IMR-90 (cell line): ENCODE measurements at regions not wholly inside any gene's neighbourhood (a gene's known extent, or its start where the extent isn't known, plus 50 kb on each side); places are given as distances from the start of the nearest gene placed in this dataset.

Experiments used
- ATAC-seq: fragments of 200-7000 bp; cut with Tn5 transposase; 2 replicates; pipeline ENCODE4 v1.9.1; 2020; ENCODE audit warnings: low read depth, mild to moderate bottlenecking, moderate library complexity
- BruUV-seq: library from RNA; stranded (reverse); fragments of 400-500 nt; replicated peaks from 2 replicates; lab custom pipeline; 2021; lab: Mats Ljungman, UMichigan
- CTCF ChIA-PET: fragments of 300-600 bp; formaldehyde crosslinking; extraction: SDS; loops from one replicate; lab custom pipeline; 2021; ENCODE audit warnings: antibody characterized with exemption; lab: Yijun Ruan, JAX
- POLR2A ChIA-PET: fragments of 300-600 bp; sonication (Branson Sonifier 250); formaldehyde crosslinking; loops from one replicate; lab custom pipeline; 2022; ENCODE audit warnings: antibody characterized with exemption; ENCODE audit not compliant: unreplicated experiment; lab: Charles Lee
- DNase-seq: peaks from one replicate; pipeline ENCODE4 v3.0.0; 2013
- H2AFZ ChIP-seq: replicated peaks from 2 replicates; pipeline ENCODE3; 2013; ENCODE audit warnings: low read length, mild to moderate bottlenecking; ENCODE audit not compliant: poor library complexity
- H2AK5ac ChIP-seq: 2 replicates; pipeline ENCODE4 v1.6.1; 2013; ENCODE audit warnings: low read depth, low read length, inconsistent platforms
- H2AK9ac ChIP-seq: replicated peaks from 2 replicates; pipeline ENCODE3; 2013; ENCODE audit warnings: mild to moderate bottlenecking, low read depth, low read length, moderate library complexity; ENCODE audit not compliant: poor library complexity
- H2BK120ac ChIP-seq: 2 replicates; pipeline ENCODE4 v1.6.1; 2013; ENCODE audit warnings: low read depth, low read length, inconsistent platforms
- H2BK15ac ChIP-seq: 3 replicates; pipeline ENCODE4 v1.6.1; 2013; ENCODE audit warnings: low read depth, low read length, inconsistent platforms
- H2BK20ac ChIP-seq: 2 replicates; pipeline ENCODE4 v1.6.1; 2013; ENCODE audit warnings: low read depth, mild to moderate bottlenecking, inconsistent platforms, low read length, moderate library complexity
- H2BK5ac ChIP-seq: 2 replicates; pipeline ENCODE4 v1.6.1; 2013; ENCODE audit warnings: mild to moderate bottlenecking, low read depth, low read length, inconsistent platforms; ENCODE audit not compliant: poor library complexity, severe bottlenecking
- H3K14ac ChIP-seq: replicated peaks from 2 replicates; pipeline ENCODE4 v1.6.1; 2013; ENCODE audit warnings: low read depth, low read length, inconsistent platforms
- H3K18ac ChIP-seq: 2 replicates; pipeline ENCODE4 v1.6.1; 2013; ENCODE audit warnings: low read depth, low read length, control low read depth
- H3K23ac ChIP-seq: 2 replicates; pipeline ENCODE4 v1.6.1; 2013; ENCODE audit warnings: low read depth, low read length, inconsistent platforms
- H3K27ac ChIP-seq: 2 replicates; pipeline ENCODE4 v1.5.1; 2013; ENCODE audit warnings: mild to moderate bottlenecking, control low read depth, low read length; ENCODE audit not compliant: insufficient read depth
- H3K27me3 ChIP-seq: 2 replicates; pipeline ENCODE4 v1.6.1; 2013; ENCODE audit warnings: low read length; ENCODE audit not compliant: control insufficient read depth, insufficient read depth
- H3K36me3 ChIP-seq: 2 replicates; pipeline ENCODE4 v1.6.1; 2013; ENCODE audit warnings: low read length, mixed read lengths; ENCODE audit not compliant: control insufficient read depth, insufficient read depth
- H3K4ac ChIP-seq: 2 replicates; pipeline ENCODE4 v1.6.1; 2013; ENCODE audit warnings: low read depth, low read length, inconsistent platforms
- H3K4me1 ChIP-seq: 2 replicates; pipeline ENCODE4 v1.6.1; 2013; ENCODE audit warnings: low read length, mixed read lengths; ENCODE audit not compliant: control insufficient read depth, insufficient read depth
- H3K4me2 ChIP-seq: 2 replicates; pipeline ENCODE4 v1.6.1; 2013; ENCODE audit warnings: low read depth, mild to moderate bottlenecking, control low read depth, low read length, moderate library complexity
- H3K4me3 ChIP-seq: 2 replicates; pipeline ENCODE4 v1.5.1; 2013; ENCODE audit warnings: low read depth, mild to moderate bottlenecking, control low read depth, low read length, moderate library complexity; ENCODE audit not compliant: insufficient read depth
- H3K56ac ChIP-seq: 2 replicates; pipeline ENCODE4 v1.6.1; 2013; ENCODE audit warnings: low read length, inconsistent platforms; ENCODE audit not compliant: insufficient read depth; ENCODE audit errors: extremely low read depth
- H3K79me1 ChIP-seq, 2 experiments: 2 replicates each; pipeline ENCODE4 v1.6.1; 2013; ENCODE audit warnings: low read length in 2 of 2, inconsistent platforms in 1 of 2, low read depth in 1 of 2
- H3K9ac ChIP-seq: 2 replicates; pipeline ENCODE4 v1.6.1; 2013; ENCODE audit warnings: low read depth, low read length, control low read depth
- H3K9me1 ChIP-seq: 2 replicates; pipeline ENCODE4 v1.6.1; 2013; ENCODE audit warnings: low read length, inconsistent platforms; ENCODE audit not compliant: insufficient read depth
- H3K9me3 ChIP-seq: 2 replicates; pipeline ENCODE4 v1.6.1; 2013; ENCODE audit warnings: low read length; ENCODE audit not compliant: control insufficient read depth, insufficient read depth
- H4K20me1 ChIP-seq: 2 replicates; pipeline ENCODE4 v1.6.1; 2013; ENCODE audit warnings: low read length, inconsistent platforms; ENCODE audit not compliant: insufficient read depth
- H4K5ac ChIP-seq: 2 replicates; pipeline ENCODE4 v1.6.1; 2013; ENCODE audit warnings: mild to moderate bottlenecking, low read depth, low read length, control low read depth
- H4K8ac ChIP-seq, 2 experiments: 2 replicates each; pipeline ENCODE4 v1.6.1; 2013; ENCODE audit warnings: low read depth in 2 of 2, low read length in 2 of 2, control low read depth in 1 of 2, inconsistent platforms in 1 of 2
- H4K91ac ChIP-seq: 2 replicates; pipeline ENCODE4 v1.6.1; 2013; ENCODE audit warnings: low read depth, low read length, inconsistent platforms; ENCODE audit not compliant: insufficient read depth
- RFX5 ChIP-seq: IDR thresholded peaks from 2 replicates; pipeline ENCODE4 v1.8.0; 2012; ENCODE audit warnings: low read depth, mild to moderate bottlenecking, low read length, moderate library complexity
- USF2 ChIP-seq: fragments of 150-350 bp; IDR thresholded peaks from 2 replicates; pipeline ENCODE4 v1.6.1; 2017; ENCODE audit warnings: mild to moderate bottlenecking, antibody characterized with exemption, low read length, low read depth
- WGBS, 2 experiments: methylation state at CpG; one replicate each; pipeline versions ENCODE4 v1.1.5 to v1.1.7; 2013; ENCODE audit warnings: missing lambda C conversion rate in 2 of 2; ENCODE audit not compliant: insufficient read length in 1 of 2; ENCODE audit errors: extremely low coverage in 2 of 2; 5-methylcytosine and 5-hydroxymethylcytosine counted together
- dilution Hi-C: fragments of 300-500 bp; cut with HindIII; formaldehyde crosslinking; loops from one replicate; pipeline ENCODE4 v1.14.3; 2018; ENCODE audit warnings: low sequenced_read_pairs; ENCODE audit not compliant: unreplicated experiment
- in situ Hi-C: fragments of 300-500 bp; cut with MboI; formaldehyde crosslinking; loops from 3 replicates; pipeline ENCODE4 v1.14.3; 2019; ENCODE audit warnings: low sequenced_read_pairs, inconsistent platforms, mixed read lengths
- intact Hi-C: fragments of 100-400 bp; cut with micrococcal nuclease; formaldehyde crosslinking; loops from 2 replicates; pipeline ENCODE4 v1.10.0; 2022
- TF ChIP-seq, protein P1 (sequence below): conservative IDR thresholded peaks from 2 replicates; pipeline ENCODE4 v1.5.1; 2012; ENCODE audit warnings: mild to moderate bottlenecking, low read depth, low read length, improper control_type of control experiment

DNA sequence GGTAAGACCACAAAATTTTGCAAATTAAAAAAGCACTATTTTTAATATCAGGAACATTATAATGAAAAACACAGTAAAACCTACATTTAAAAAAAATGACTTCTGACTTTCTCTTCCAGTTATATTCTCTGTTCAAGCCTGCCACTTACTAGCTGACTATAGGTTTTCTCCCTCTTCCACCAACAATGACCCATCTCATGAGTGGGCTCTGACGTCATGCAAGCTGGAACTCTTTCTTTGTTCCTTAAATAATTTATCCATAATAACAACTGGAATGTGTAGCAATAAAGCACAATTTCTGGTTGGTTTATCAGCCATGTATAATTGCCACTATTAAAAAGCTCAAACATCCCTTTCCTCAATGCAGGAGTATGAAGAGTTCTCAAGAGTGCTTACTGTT is 378.1 kb upstream of the FAM174A start:
- Histone ChIP-seq H2AK5ac (no peak overlapping the region), H4K5ac (no peak overlapping the region), H3K23ac (no peak overlapping the region), H3K4me2 (no peak overlapping the region), H2BK20ac (no peak overlapping the region), H3K18ac (no peak overlapping the region), H3K9me3 (peaks cover 1% of the 10 kb centered on the region), H3K56ac (no peak overlapping the region), H4K8ac (no peak overlapping the region), H3K27ac (no peak overlapping the region), H2BK5ac (no peak overlapping the region), H2BK15ac (no peak overlapping the region), H4K91ac (no peak overlapping the region), H3K9ac (no peak overlapping the region), H2AFZ (no peak overlapping the region), H3K4me3 (no peak overlapping the region), H3K14ac (no peak overlapping the region), H2BK120ac (no peak overlapping the region), H2AK9ac (no peak overlapping the region), H3K4ac (no peak overlapping the region), H3K27me3 (no peaks in the 10 kb centered on the region), H3K36me3 (no peaks in the 10 kb centered on the region), H3K79me1 (no peaks in the 10 kb centered on the region), H4K20me1 (no peaks in the 10 kb centered on the region), H3K9me1 (no peaks in the 10 kb centered on the region), H3K4me1 (no peaks in the 10 kb centered on the region)
- POLR2A ChIA-PET, result no interaction called here
- CTCF ChIA-PET, result no interaction called here
- TF ChIP-seq RFX5 (no peak), USF2 (no peak)
- TF ChIP-seq, protein P1, sequence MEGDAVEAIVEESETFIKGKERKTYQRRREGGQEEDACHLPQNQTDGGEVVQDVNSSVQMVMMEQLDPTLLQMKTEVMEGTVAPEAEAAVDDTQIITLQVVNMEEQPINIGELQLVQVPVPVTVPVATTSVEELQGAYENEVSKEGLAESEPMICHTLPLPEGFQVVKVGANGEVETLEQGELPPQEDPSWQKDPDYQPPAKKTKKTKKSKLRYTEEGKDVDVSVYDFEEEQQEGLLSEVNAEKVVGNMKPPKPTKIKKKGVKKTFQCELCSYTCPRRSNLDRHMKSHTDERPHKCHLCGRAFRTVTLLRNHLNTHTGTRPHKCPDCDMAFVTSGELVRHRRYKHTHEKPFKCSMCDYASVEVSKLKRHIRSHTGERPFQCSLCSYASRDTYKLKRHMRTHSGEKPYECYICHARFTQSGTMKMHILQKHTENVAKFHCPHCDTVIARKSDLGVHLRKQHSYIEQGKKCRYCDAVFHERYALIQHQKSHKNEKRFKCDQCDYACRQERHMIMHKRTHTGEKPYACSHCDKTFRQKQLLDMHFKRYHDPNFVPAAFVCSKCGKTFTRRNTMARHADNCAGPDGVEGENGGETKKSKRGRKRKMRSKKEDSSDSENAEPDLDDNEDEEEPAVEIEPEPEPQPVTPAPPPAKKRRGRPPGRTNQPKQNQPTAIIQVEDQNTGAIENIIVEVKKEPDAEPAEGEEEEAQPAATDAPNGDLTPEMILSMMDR, result no peak
- intact Hi-C loops (no loop called here), dilution Hi-C loops (no loop called here), in situ Hi-C loops (no loop called here)
- no CpG with 5 or more reads among the region's 1 CpG for WGBS, 2 experiments
- BruUV-seq, result no TSS peak
- ATAC-seq, result no peak
- DNase-seq, result no peak
